ENCODE measurements at regions not wholly inside any gene's neighbourhood (a gene's known extent, or its start where the extent isn't known, plus 50 kb on each side); places are given as distances from the start of the nearest gene placed in this dataset.

DNA sequence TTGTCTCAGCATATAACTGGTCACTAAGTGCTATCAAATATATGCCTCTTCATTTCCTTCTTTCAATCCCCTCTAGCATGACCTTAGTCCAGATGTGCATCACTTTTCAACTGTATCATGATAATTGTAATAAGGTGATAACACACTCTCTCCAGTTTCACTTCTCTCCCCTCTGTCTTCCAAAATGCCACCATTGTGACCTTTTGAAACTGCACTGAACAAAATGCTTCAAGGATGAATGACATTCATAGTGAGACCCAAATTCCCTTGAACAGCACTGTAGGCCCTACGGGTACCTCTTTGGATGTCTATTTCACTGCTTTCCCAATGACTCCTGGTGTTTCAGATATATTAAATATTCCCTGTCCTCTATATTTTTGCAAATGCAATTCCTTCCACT lies 224.8 kb downstream of the DNAJB9 start:
- TF ChIP-seq CTCF (IDR thresholded peaks at IDR 0.05; ENCODE audit: low read length) (no peak), EZH2 (optimal IDR thresholded peaks at IDR 0.05; ENCODE audit: low read depth, low read length) (no peak)

All from MM.1S (cell line).